Ascending aorta (tissue), 2 donors: ENCODE measurements at regions not wholly inside any gene's neighbourhood (a gene's known extent, or its start where the extent isn't known, plus 50 kb on each side); places are given as distances from the start of the nearest gene placed in this dataset.

ENCODE experiments used
- DNase-seq, 2 donors: peaks; one replicate each; pipeline ENCODE4 v3.0.0-alpha.2; 2019; ENCODE audit warnings: low spot score in 2 of 2
- H3K27ac ChIP-seq, 2 donors: fragments of 200-600 bp; sonication (generic); one replicate each; pipeline ENCODE4 v1.5.1; 2016 to 2017; ENCODE audit warnings: mild to moderate bottlenecking in 1 of 2
- H3K27me3 ChIP-seq: fragments of 200-600 bp; sonication (generic); one replicate; pipeline ENCODE4 v1.5.1; 2017
- H3K36me3 ChIP-seq, 2 donors: fragments of 200-600 bp; sonication (generic); one replicate each; pipeline ENCODE4 v1.5.1; 2016
- H3K4me1 ChIP-seq, 2 donors: fragments of 200-600 bp; sonication (generic); one replicate each; pipeline ENCODE4 v1.5.1; 2016 to 2017; ENCODE audit warnings: mild to moderate bottlenecking in 1 of 2
- H3K4me3 ChIP-seq, 2 donors: fragments of 200-600 bp; sonication (generic); one replicate each; pipeline ENCODE4 v1.5.1; 2016 to 2017; ENCODE audit warnings: mild to moderate bottlenecking in 1 of 2
- H3K9me3 ChIP-seq, 2 donors: fragments of 200-600 bp; sonication (generic); one replicate each; pipeline ENCODE4 v1.5.1; 2016
- CTCF ChIP-seq, 3 experiments: fragments of 200-600 bp in 2 of 3; fragments of 450-650 bp in 1 of 3; sonication (generic) in 2 of 3; IDR thresholded peaks; one replicate each; pipeline ENCODE4 v1.5.1; 2016 to 2019; ENCODE audit warnings: antibody characterized with exemption in 3 of 3, mild to moderate bottlenecking in 1 of 3, moderate library complexity in 1 of 3
- intact Hi-C: fragments of 100-400 bp; cut with DNase I; formaldehyde crosslinking; loops from one replicate; pipeline ENCODE4 v1.15.1; 2023

- H3K4me3 ChIP-seq, result no peak overlapping the region
- no peak overlapping the region for H3K27ac ChIP-seq
- TF ChIP-seq CTCF (IDR thresholded peaks at IDR 0.05), result no peak
- no peaks in the 10 kb centered on the region for H3K36me3 ChIP-seq
- peaks cover 2 to 15% of the 10 kb centered on the region in 2 donors for H3K4me1 ChIP-seq
- H3K27me3 ChIP-seq, result no peaks in the 10 kb centered on the region
- H3K9me3 ChIP-seq, result no peaks in the 10 kb centered on the region
- DNase-seq, result no peak
- intact Hi-C loops, result no loop called here
Observed at GRCh38 chr9:115291841-115292240, 173.9 kb upstream of the TNC start.

- Histone ChIP-seq H3K4me1 (peaks cover 2 to 15% of the 10 kb centered on the region in 2 donors), H3K4me3 (no peak overlapping the region), H3K27me3 (no peaks in the 10 kb centered on the region), H3K27ac (peak overlapping the region; percentile 41 to 48), H3K36me3 (no peaks in the 10 kb centered on the region), H3K9me3 (no peaks in the 10 kb centered on the region)
- peak in 1 of 3 experiments; percentile 18 for TF ChIP-seq CTCF (IDR thresholded peaks at IDR 0.05)
- intact Hi-C loops, result no loop called here
- DNase-seq, result no peak
Observed at GRCh38 chr9:115292584-115293279, 174.8 kb upstream of the TNC start.

DNA sequence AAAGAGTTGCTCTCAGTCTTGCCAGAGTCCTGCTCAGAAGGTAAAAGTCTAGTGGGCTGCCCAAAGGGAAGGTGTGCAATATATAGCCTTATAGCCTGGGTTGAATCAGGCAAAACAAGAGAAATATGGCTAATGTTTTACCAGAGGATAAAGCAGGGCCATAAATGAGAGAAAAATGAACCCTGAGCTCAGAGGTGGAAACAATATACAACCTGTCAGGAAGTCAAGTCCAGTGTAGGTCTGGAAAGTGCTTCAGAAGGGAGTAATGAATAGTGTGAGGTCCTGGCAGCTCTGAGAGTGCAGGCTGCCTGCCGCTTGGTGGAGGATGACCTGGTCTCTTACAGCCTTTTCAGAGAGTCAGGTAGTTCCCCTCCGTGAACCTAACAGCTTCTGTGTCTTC, 177.8 kb upstream of the TNC start:
- Histone ChIP-seq H3K27ac (no peak overlapping the region), H3K9me3 (no peaks in the 10 kb centered on the region), H3K4me3 (no peak overlapping the region), H3K36me3 (no peaks in the 10 kb centered on the region), H3K27me3 (no peaks in the 10 kb centered on the region), H3K4me1 (peaks cover 2 to 15% of the 10 kb centered on the region in 2 donors)
- intact Hi-C loops, result no loop called here
- no peak for DNase-seq
- no peak for TF ChIP-seq CTCF (IDR thresholded peaks at IDR 0.05)

DNA sequence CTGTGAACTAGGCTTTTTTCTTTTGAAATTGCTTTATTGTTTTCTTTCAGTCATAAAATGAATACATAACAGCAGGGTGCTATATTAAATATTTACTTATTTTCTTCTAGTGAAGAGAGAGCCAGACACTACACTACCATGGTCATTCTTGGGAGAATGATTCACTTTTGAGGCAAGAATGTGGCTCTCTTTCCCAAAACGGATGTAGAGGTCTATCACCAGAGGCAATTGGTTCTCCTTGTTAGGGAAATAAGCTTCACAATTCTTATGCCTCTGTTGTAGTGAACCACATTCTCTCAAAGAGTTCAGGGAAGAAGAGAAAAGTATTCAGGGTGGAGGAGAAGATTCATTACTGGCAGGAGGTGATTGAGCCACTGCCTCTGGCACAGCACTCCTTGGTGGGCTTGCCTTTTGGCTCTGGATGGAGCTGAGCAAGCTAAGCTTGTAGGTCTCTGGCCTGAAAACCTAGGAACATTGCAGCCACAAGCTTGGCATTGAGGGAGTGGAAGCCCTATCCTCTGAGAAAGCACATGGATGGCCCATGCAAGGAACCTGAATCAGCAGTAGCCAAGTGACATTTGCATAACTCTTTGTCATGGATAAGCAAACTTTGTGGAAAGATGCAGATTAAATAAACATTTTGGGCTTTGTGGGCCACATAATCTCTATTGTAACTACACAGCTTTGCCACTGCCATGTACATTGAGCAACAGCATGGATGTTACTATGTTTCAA, 179.0 kb upstream of the TNC start:
- Histone ChIP-seq H3K4me3 (no peak overlapping the region), H3K36me3 (no peaks in the 10 kb centered on the region), H3K9me3 (no peaks in the 10 kb centered on the region), H3K27ac (no peak overlapping the region), H3K4me1 (peaks cover 2 to 15% of the 10 kb centered on the region in 2 donors), H3K27me3 (no peaks in the 10 kb centered on the region)
- DNase-seq, result no peak
- TF ChIP-seq CTCF (IDR thresholded peaks at IDR 0.05), result no peak
- intact Hi-C loops, result no loop called here

GRCh38 chr9:115300116-115300515, 182.2 kb upstream of the TNC start:
- H3K9me3 ChIP-seq, result no peaks in the 10 kb centered on the region
- no peak for DNase-seq
- H3K36me3 ChIP-seq, result no peaks in the 10 kb centered on the region
- intact Hi-C loops, result no loop called here
- H3K4me3 ChIP-seq, result no peak overlapping the region
- H3K4me1 ChIP-seq, result no peaks in the 10 kb centered on the region
- no peak overlapping the region for H3K27ac ChIP-seq
- no peaks in the 10 kb centered on the region for H3K27me3 ChIP-seq
- no peak for TF ChIP-seq CTCF (IDR thresholded peaks at IDR 0.05)
